ENCODE measurements at regions not wholly inside any gene's neighbourhood (a gene's known extent, or its start where the extent isn't known, plus 50 kb on each side); places are given as distances from the start of the nearest gene placed in this dataset.

DNA sequence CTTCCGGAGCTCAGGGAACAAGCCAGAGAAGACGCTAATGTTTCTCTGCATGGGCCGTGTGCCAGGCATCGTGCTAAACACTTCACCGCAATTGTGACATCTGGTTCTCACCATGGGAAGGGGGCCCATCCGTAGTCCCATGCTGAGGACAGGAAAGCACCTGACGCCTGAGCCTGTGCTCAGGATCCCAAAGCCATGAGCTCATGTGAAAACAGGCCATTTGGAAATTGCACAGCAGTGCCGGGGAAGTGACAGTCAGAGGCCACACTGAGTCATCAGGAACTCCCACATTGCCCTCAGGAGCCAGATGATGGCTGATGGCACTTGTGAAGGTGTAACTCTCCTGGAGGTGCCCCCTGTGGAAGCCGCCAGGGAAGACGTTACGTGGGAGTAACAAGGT lies 141.0 kb downstream of the INHBB start:
- H3K23ac ChIP-seq (ENCODE audit: insufficient read length), result no peak overlapping the region
- no peak overlapping the region for H3K9ac ChIP-seq (replicated peaks in 1 of 4; ENCODE audit: extremely low read depth in 1 of 4, low read depth in 3 of 4, low read length in 3 of 4)
- H2AK5ac ChIP-seq (ENCODE audit: low read depth, low read length), result no peak overlapping the region
- H4K91ac ChIP-seq (replicated peaks; ENCODE audit: insufficient read length, low read length), result no peak overlapping the region
- 83% methylated on average over 11 of the region's 11 CpGs; no CpG with 5 or more reads in 1 of the 2 experiments for WGBS, 2 experiments (ENCODE audit: extremely low coverage in 1 of 2, insufficient coverage in 1 of 2, insufficient read length in 1 of 2, insufficient replicate concordance in 2 of 2, low coverage in 1 of 2, low lambda C conversion rate in 2 of 2, missing lambda C conversion rate in 1 of 2)
- H4K20me1 ChIP-seq (replicated peaks in 1 of 2; ENCODE audit: control insufficient read depth in 1 of 2, insufficient read depth in 2 of 2, low read length in 2 of 2), result peaks cover 2 to 5% of the 10 kb centered on the region in 2 experiments
- H3K4ac ChIP-seq (replicated peaks; ENCODE audit: insufficient read length, low read depth, low read length), result no peak overlapping the region
- H3K9me3 ChIP-seq (ENCODE audit: insufficient read depth in 2 of 2, low read depth in 1 of 2, low read length in 1 of 2), result no peaks in the 10 kb centered on the region
- no peaks in the 10 kb centered on the region for H3K36me3 ChIP-seq (ENCODE audit: control insufficient read depth in 2 of 4, insufficient read depth in 4 of 4, low read length in 3 of 4)
- no peak for DNase-seq (ENCODE audit: low read depth in 1 of 2, low spot score in 2 of 2)
- H2BK20ac ChIP-seq (ENCODE audit: low read length), result no peak overlapping the region
- H2AFZ ChIP-seq (ENCODE audit: low read length), result no peak overlapping the region
- H4K8ac ChIP-seq (ENCODE audit: extremely low read depth, insufficient read depth, low read length), result no peak overlapping the region
- no peaks in the 10 kb centered on the region for H3K79me2 ChIP-seq (ENCODE audit: control insufficient read depth in 1 of 2, insufficient read depth in 2 of 2, low read length in 2 of 2)
- H3K27me3 ChIP-seq (replicated peaks in 1 of 4; ENCODE audit: control insufficient read depth in 3 of 4, extremely low read depth in 1 of 4, insufficient read depth in 3 of 4, low read length in 3 of 4), result peaks cover 0 to 33% (median 13%) of the 10 kb centered on the region in 4 experiments; a peak in 6 of 7 replicates
- no peak overlapping the region for H3K56ac ChIP-seq (replicated peaks; ENCODE audit: insufficient read length, low read depth, low read length)
- no peak overlapping the region for H3K4me2 ChIP-seq (ENCODE audit: insufficient read depth in 1 of 2, low read depth in 2 of 2, low read length in 2 of 2)
- H3K23me2 ChIP-seq (ENCODE audit: low read depth, low read length), result no peaks in the 10 kb centered on the region
- no peak overlapping the region for H3K18ac ChIP-seq (ENCODE audit: extremely low read depth, low read length)
- no peaks in the 10 kb centered on the region for H3K79me1 ChIP-seq (ENCODE audit: low read depth, low read length)
- H2BK15ac ChIP-seq (ENCODE audit: low read length), result no peak overlapping the region
- peaks cover 0 to 6% (median 0%) of the 10 kb centered on the region in 4 experiments; a peak in 2 of 7 replicates for H3K4me1 ChIP-seq (replicated peaks in 1 of 4; ENCODE audit: control insufficient read depth in 3 of 4, insufficient read depth in 4 of 4, low read length in 3 of 4)
- H4K5ac ChIP-seq (ENCODE audit: insufficient read length, low read depth, low read length), result no peak overlapping the region
- no peak overlapping the region for H3K4me3 ChIP-seq (ENCODE audit: extremely low read depth in 1 of 4, insufficient read depth in 2 of 4, low read depth in 3 of 4, low read length in 4 of 4)
- peak overlapping the region; percentile 50; the same call in 1 of the 2 replicates for H2BK12ac ChIP-seq (ENCODE audit: low read depth, low read length)
- no peak for FAIRE-seq
- ChIA-PET POLR2A (ENCODE audit: partially characterized antibody) (no interaction called here), CTCF (ENCODE audit: partially characterized antibody) (interaction anchor here (1.0 to 2.4 kb wide), 7 partner anchors 11 to 188 kb away, joined by 4 to 10 read pairs (median 6); no protein-coding TSS in a partner anchor)
- no peak overlapping the region for H3K27ac ChIP-seq (ENCODE audit: low read depth, low read length)
- no peak overlapping the region for H2BK120ac ChIP-seq (replicated peaks; ENCODE audit: low read depth, low read length)
- no peak overlapping the region for H2BK5ac ChIP-seq (ENCODE audit: low read depth, low read length)
- H3K14ac ChIP-seq (ENCODE audit: insufficient read length), result no peak overlapping the region
- TF ChIP-seq SUZ12 (IDR thresholded peaks at IDR 0.05; ENCODE audit: low read length) (no peak), SAP30 (IDR thresholded peaks at IDR 0.05; ENCODE audit: insufficient read depth, insufficient replicate concordance, low read length) (no peak), TAF7 (optimal IDR thresholded peaks at IDR 0.05; ENCODE audit: borderline replicate concordance, low read depth, low read length) (no peak), TAF1 (IDR thresholded peaks at IDR 0.05; ENCODE audit: low read depth, low read length) (no peak), PHF8 (conservative IDR thresholded peaks at IDR 0.05; ENCODE audit: low read depth, low read length) (no peak), NRF1 (IDR thresholded peaks at IDR 0.05; ENCODE audit: low read depth, low read length) (no peak), SP4 (IDR thresholded peaks at IDR 0.05; ENCODE audit: low read length) (no peak), ZNF274 (IDR thresholded peaks at IDR 0.05; ENCODE audit: borderline replicate concordance, extremely low read depth, low read length) (no peak), POU5F1 (IDR thresholded peaks at IDR 0.05; ENCODE audit: low read depth, low read length) (no peak), RAD21 (IDR thresholded peaks at IDR 0.05 in 1 of 2, conservative IDR thresholded peaks at IDR 0.05 in 1 of 2; ENCODE audit: low read depth in 2 of 2, low read length in 2 of 2) (no peak), HDAC6 (IDR thresholded peaks at IDR 0.05; ENCODE audit: low read depth, low read length) (no peak), RBBP5 (IDR thresholded peaks at IDR 0.05; ENCODE audit: borderline replicate concordance, low read depth, low read length) (no peak), YY1 (IDR thresholded peaks at IDR 0.05; ENCODE audit: low read depth, low read length) (no peak)
- TF ChIP-seq, protein P1, sequence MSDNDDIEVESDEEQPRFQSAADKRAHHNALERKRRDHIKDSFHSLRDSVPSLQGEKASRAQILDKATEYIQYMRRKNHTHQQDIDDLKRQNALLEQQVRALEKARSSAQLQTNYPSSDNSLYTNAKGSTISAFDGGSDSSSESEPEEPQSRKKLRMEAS (IDR thresholded peaks at IDR 0.05), result no peak
